Activated T-cell treated with anti-CD3 and anti-CD28 coated beads, Interleukin-2, amount 50 U/mL, for 72 hours (primary cell): ENCODE measurements at regions not wholly inside any gene's neighbourhood (a gene's known extent, or its start where the extent isn't known, plus 50 kb on each side); places are given as distances from the start of the nearest gene placed in this dataset.
A peak's percentile ranks its signal among the peaks of the same experiment; 100 is the strongest.

Experiments used
- ATAC-seq, 2 donors: fragments of 150-1000 bp; cut with Tn5 transposase; replicated peaks in 1 of 2; 2 replicates each; pipeline ENCODE4 v1.10.0; 2021; ENCODE audit warnings: moderate library complexity in 2 of 2, mild to moderate bottlenecking in 1 of 2
- DNase-seq, 2 donors: peaks; one replicate each; pipeline ENCODE4 v3.0.0; 2021 to 2022; ENCODE audit warnings: mixed read lengths in 1 of 2
- H3K27ac Mint-ChIP-seq: one replicate; pipeline ENCODE4 v1.8.0; 2022; ENCODE audit warnings: mild to moderate bottlenecking, moderate library complexity, mixed read lengths
- H3K27me3 Mint-ChIP-seq: one replicate; pipeline ENCODE4 v1.8.0; 2022; ENCODE audit warnings: low read depth, mixed read lengths
- H3K36me3 Mint-ChIP-seq, 2 donors: one replicate each; pipeline ENCODE4 v1.8.0; 2022; ENCODE audit warnings: mixed read lengths in 2 of 2, mild to moderate bottlenecking in 1 of 2; ENCODE audit not compliant: insufficient read depth in 2 of 2
- H3K4me1 Mint-ChIP-seq: one replicate; pipeline ENCODE4 v1.8.0; 2022; ENCODE audit warnings: low read depth, mixed read lengths
- H3K4me3 Mint-ChIP-seq, 2 donors: one replicate each; pipeline ENCODE4 v1.8.0; 2022; ENCODE audit warnings: mild to moderate bottlenecking in 2 of 2, mixed read lengths in 2 of 2, moderate library complexity in 2 of 2
- H3K9me3 Mint-ChIP-seq, 2 donors: one replicate each; pipeline ENCODE4 v1.8.0; 2022; ENCODE audit warnings: mixed read lengths in 2 of 2

- peaks cover 1 to 3% of the 10 kb centered on the region in 2 donors for H3K36me3 Mint-ChIP-seq
These were observed 73.7 kb upstream of the TNFRSF21 start for GRCh38 chr6:47383360-47383759.

GRCh38 chr6:47391675-47392074 lies 82.0 kb upstream of the TNFRSF21 start:
- Mint-ChIP-seq H3K4me1 (no peaks in the 10 kb centered on the region), H3K4me3 (no peak overlapping the region), H3K27me3 (no peaks in the 10 kb centered on the region), H3K27ac (no peak overlapping the region), H3K9me3 (peaks cover 6 to 11% of the 10 kb centered on the region in 2 donors), H3K36me3 (peaks cover 9 to 12% of the 10 kb centered on the region in 2 donors)
- no peak for ATAC-seq
- DNase-seq: no peak

More at GRCh38 chr6:47383360-47383759, 73.7 kb upstream of the TNFRSF21 start:
- no peak for DNase-seq
- no peaks in the 10 kb centered on the region for H3K4me1 Mint-ChIP-seq
- no peak for ATAC-seq
- no peak overlapping the region for H3K4me3 Mint-ChIP-seq
- H3K27ac Mint-ChIP-seq: no peak overlapping the region
- H3K27me3 Mint-ChIP-seq: peaks cover 4% of the 10 kb centered on the region
- peaks cover 0 to 3% of the 10 kb centered on the region in 2 donors for H3K9me3 Mint-ChIP-seq

GRCh38 chr6:47392251-47392650 lies 82.5 kb upstream of the TNFRSF21 start:
- no peak overlapping the region for H3K27ac Mint-ChIP-seq
- ATAC-seq: no peak

GRCh38 chr6:47396401-47397069 lies 81.1 kb upstream of the CD2AP start:
- ATAC-seq (no peak), DNase-seq (no peak)
- Mint-ChIP-seq H3K36me3 (peaks cover 0 to 2% of the 10 kb centered on the region in 2 donors), H3K9me3 (peaks cover 0 to 4% of the 10 kb centered on the region in 2 donors), H3K4me3 (no peak overlapping the region), H3K27ac (no peak overlapping the region), H3K27me3 (no peaks in the 10 kb centered on the region), H3K4me1 (no peaks in the 10 kb centered on the region)

More at GRCh38 chr6:47392251-47392650, 82.5 kb upstream of the TNFRSF21 start:
- Mint-ChIP-seq H3K4me1 (no peaks in the 10 kb centered on the region), H3K27me3 (no peaks in the 10 kb centered on the region), H3K4me3 (no peak overlapping the region), H3K36me3 (peaks cover 6 to 12% of the 10 kb centered on the region in 2 donors), H3K9me3 (peaks cover 6 to 8% of the 10 kb centered on the region in 2 donors)
- DNase-seq: no peak

- Mint-ChIP-seq H3K9me3 (no peaks in the 10 kb centered on the region), H3K4me1 (no peaks in the 10 kb centered on the region), H3K4me3 (no peak overlapping the region), H3K27ac (no peak overlapping the region), H3K36me3 (no peaks in the 10 kb centered on the region), H3K27me3 (no peaks in the 10 kb centered on the region)
- no peak for ATAC-seq
- DNase-seq: no peak
These were observed 77.0 kb upstream of the CD2AP start for GRCh38 chr6:47400581-47400980.

GRCh38 chr6:47402081-47402480 lies 75.5 kb upstream of the CD2AP start:
- Mint-ChIP-seq H3K27ac (no peak overlapping the region), H3K4me3 (no peak overlapping the region), H3K27me3 (no peaks in the 10 kb centered on the region), H3K4me1 (no peaks in the 10 kb centered on the region), H3K9me3 (no peaks in the 10 kb centered on the region), H3K36me3 (no peaks in the 10 kb centered on the region)
- DNase-seq: no peak
- no peak for ATAC-seq

- Mint-ChIP-seq H3K27me3 (no peaks in the 10 kb centered on the region), H3K4me3 (no peak overlapping the region), H3K9me3 (no peaks in the 10 kb centered on the region), H3K27ac (no peak overlapping the region), H3K36me3 (no peaks in the 10 kb centered on the region), H3K4me1 (no peaks in the 10 kb centered on the region)
- ATAC-seq (no peak), DNase-seq (no peak)
These were observed 74.5 kb upstream of the CD2AP start for GRCh38 chr6:47403056-47403455.

- Mint-ChIP-seq H3K27me3 (no peaks in the 10 kb centered on the region), H3K9me3 (no peaks in the 10 kb centered on the region), H3K4me3 (no peak overlapping the region), H3K4me1 (no peaks in the 10 kb centered on the region), H3K27ac (no peak overlapping the region), H3K36me3 (no peaks in the 10 kb centered on the region)
- no peak for DNase-seq
- ATAC-seq: no peak
These were observed 73.8 kb upstream of the CD2AP start for GRCh38 chr6:47403801-47404200.

GRCh38 chr6:47404435-47404834 lies 73.2 kb upstream of the CD2AP start:
- no peak for ATAC-seq
- no peak for DNase-seq
- Mint-ChIP-seq H3K27me3 (no peaks in the 10 kb centered on the region), H3K36me3 (no peaks in the 10 kb centered on the region), H3K27ac (no peak overlapping the region), H3K9me3 (no peaks in the 10 kb centered on the region), H3K4me1 (no peaks in the 10 kb centered on the region), H3K4me3 (no peak overlapping the region)

GRCh38 chr6:47405273-47405672 lies 72.3 kb upstream of the CD2AP start:
- Mint-ChIP-seq H3K4me3 (no peak overlapping the region), H3K27ac (no peak overlapping the region), H3K36me3 (no peaks in the 10 kb centered on the region), H3K9me3 (no peaks in the 10 kb centered on the region), H3K27me3 (no peaks in the 10 kb centered on the region), H3K4me1 (no peaks in the 10 kb centered on the region)
- ATAC-seq (no peak), DNase-seq (no peak)

- no peaks in the 10 kb centered on the region for H3K36me3 Mint-ChIP-seq
- H3K27ac Mint-ChIP-seq: no peak overlapping the region
- DNase-seq: no peak
- H3K27me3 Mint-ChIP-seq: no peaks in the 10 kb centered on the region
- H3K4me3 Mint-ChIP-seq: no peak overlapping the region
- no peaks in the 10 kb centered on the region for H3K4me1 Mint-ChIP-seq
- no peak for ATAC-seq
- no peaks in the 10 kb centered on the region for H3K9me3 Mint-ChIP-seq
These were observed 70.0 kb upstream of the CD2AP start for GRCh38 chr6:47407300-47408281.

- Mint-ChIP-seq H3K27me3 (no peaks in the 10 kb centered on the region), H3K4me3 (peak overlapping the region; percentile 73 to 85), H3K9me3 (no peaks in the 10 kb centered on the region), H3K4me1 (peaks cover 18% of the 10 kb centered on the region), H3K36me3 (no peaks in the 10 kb centered on the region), H3K27ac (peak overlapping the region; percentile 96)
- DNase-seq: peak; percentile 22 to 42
- ATAC-seq: peak; percentile 79 to 88
These were observed 63.7 kb upstream of the CD2AP start for GRCh38 chr6:47413752-47414422.
